Calu3 (cell line): ENCODE measurements at regions not wholly inside any gene's neighbourhood (a gene's known extent, or its start where the extent isn't known, plus 50 kb on each side); places are given as distances from the start of the nearest gene placed in this dataset.

Source experiments
- BruUV-seq: library from RNA; stranded (reverse); fragments of 400-500 nt; replicated peaks from 2 replicates; lab custom pipeline; 2021; lab: Mats Ljungman, UMichigan
- CTCF ChIA-PET: fragments of 300-600 bp; sonication (Branson Sonifier 250); formaldehyde crosslinking; loops from one replicate; lab custom pipeline; 2022; ENCODE audit warnings: antibody characterized with exemption; lab: Charles Lee
- DNase-seq: peaks from one replicate; pipeline ENCODE4 v3.0.0; 2022
- H3K27ac Mint-ChIP-seq: one replicate; pipeline ENCODE4 v1.8.0; 2022; ENCODE audit warnings: mixed read lengths; ENCODE audit not compliant: unreplicated experiment
- H3K27me3 Mint-ChIP-seq: one replicate; pipeline ENCODE4 v1.8.0; 2022; ENCODE audit warnings: mixed read lengths; ENCODE audit not compliant: unreplicated experiment
- H3K36me3 Mint-ChIP-seq: one replicate; pipeline ENCODE4 v1.8.0; 2022; ENCODE audit warnings: mild to moderate bottlenecking, moderate library complexity, mixed read lengths; ENCODE audit not compliant: insufficient read depth, unreplicated experiment
- H3K4me1 Mint-ChIP-seq: one replicate; pipeline ENCODE4 v1.8.0; 2022; ENCODE audit warnings: mild to moderate bottlenecking, low read depth, mixed read lengths; ENCODE audit not compliant: unreplicated experiment
- H3K4me3 Mint-ChIP-seq: one replicate; pipeline ENCODE4 v1.8.0; 2022; ENCODE audit warnings: mild to moderate bottlenecking, low read depth, moderate library complexity, mixed read lengths; ENCODE audit not compliant: unreplicated experiment
- H3K9me3 Mint-ChIP-seq: one replicate; pipeline ENCODE4 v1.8.0; 2022; ENCODE audit warnings: low read depth, mixed read lengths; ENCODE audit not compliant: unreplicated experiment
- intact Hi-C: fragments of 100-400 bp; cut with micrococcal nuclease; formaldehyde crosslinking; loops from one replicate; pipeline ENCODE4 v1.10.0; 2022; ENCODE audit not compliant: unreplicated experiment
- TF ChIP-seq, protein P1 (sequence below): fragments of 200-600 bp; IDR thresholded peaks from one replicate; pipeline ENCODE4 v1.8.0; 2022; ENCODE audit warnings: antibody characterized with exemption; ENCODE audit not compliant: unreplicated experiment

DNA sequence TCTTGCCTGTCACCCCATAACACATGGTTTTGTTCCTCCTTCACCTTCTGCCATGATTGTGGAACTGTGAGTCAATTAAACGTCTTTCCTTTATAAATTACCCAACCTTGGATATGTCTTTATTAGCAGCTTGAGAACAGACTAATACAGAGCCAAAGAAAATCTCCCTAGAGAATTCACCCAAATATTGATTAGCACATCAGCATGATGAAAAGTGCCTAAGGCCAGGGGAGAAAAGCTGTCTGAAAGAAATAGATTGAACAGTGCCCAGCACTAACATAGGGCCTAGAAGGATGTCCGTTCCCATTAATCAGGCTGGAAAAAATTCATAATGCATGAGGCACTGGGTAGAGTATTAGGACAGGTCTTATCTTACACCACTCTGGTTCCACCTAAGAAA is 111.9 kb upstream of the CALN1 start:
- Mint-ChIP-seq H3K36me3 (no peaks in the 10 kb centered on the region), H3K27me3 (no peaks in the 10 kb centered on the region), H3K4me3 (no peak overlapping the region), H3K4me1 (no peaks in the 10 kb centered on the region), H3K27ac (no peak overlapping the region), H3K9me3 (no peaks in the 10 kb centered on the region)
- TF ChIP-seq, protein P1, sequence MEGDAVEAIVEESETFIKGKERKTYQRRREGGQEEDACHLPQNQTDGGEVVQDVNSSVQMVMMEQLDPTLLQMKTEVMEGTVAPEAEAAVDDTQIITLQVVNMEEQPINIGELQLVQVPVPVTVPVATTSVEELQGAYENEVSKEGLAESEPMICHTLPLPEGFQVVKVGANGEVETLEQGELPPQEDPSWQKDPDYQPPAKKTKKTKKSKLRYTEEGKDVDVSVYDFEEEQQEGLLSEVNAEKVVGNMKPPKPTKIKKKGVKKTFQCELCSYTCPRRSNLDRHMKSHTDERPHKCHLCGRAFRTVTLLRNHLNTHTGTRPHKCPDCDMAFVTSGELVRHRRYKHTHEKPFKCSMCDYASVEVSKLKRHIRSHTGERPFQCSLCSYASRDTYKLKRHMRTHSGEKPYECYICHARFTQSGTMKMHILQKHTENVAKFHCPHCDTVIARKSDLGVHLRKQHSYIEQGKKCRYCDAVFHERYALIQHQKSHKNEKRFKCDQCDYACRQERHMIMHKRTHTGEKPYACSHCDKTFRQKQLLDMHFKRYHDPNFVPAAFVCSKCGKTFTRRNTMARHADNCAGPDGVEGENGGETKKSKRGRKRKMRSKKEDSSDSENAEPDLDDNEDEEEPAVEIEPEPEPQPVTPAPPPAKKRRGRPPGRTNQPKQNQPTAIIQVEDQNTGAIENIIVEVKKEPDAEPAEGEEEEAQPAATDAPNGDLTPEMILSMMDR: no peak
- CTCF ChIA-PET: no interaction called here
- intact Hi-C loops: no loop called here
- BruUV-seq: no TSS peak
- no peak for DNase-seq

DNA sequence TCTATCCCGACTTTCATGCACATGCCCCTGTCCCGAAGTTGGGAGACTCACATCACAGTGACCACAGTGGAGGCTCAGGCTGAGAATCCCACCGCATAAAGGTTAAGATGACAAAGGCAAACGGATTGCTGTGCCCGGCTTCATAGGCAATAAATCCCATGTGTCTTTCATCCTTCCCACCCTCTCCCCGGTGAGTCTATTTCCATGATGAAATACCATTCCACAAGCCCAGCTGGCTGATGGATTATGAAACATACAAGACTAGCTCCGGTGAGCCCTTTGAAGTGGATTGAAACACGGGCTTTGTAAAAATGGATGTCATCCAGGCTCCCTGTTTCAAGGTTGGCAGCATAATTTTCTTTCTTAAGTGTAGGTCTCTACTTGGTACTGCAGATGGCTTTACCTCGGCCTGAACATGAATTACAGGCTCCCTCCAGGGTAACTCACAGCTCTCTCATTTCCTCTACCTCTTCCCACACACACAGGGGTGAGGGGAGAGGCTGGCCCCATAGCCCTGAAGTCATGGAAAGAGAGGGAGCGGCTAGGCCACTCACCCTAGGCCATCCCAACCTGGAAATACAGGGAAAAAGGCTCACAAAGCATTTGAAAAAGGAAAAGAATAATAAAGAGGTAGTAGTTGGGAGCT is 92.0 kb upstream of the CALN1 start:
- TF ChIP-seq, protein P1: no peak
- BruUV-seq: no TSS peak
- intact Hi-C loops: no loop called here
- Mint-ChIP-seq H3K4me3 (no peak overlapping the region), H3K27ac (no peak overlapping the region), H3K4me1 (no peaks in the 10 kb centered on the region), H3K27me3 (peaks cover 13% of the 10 kb centered on the region), H3K9me3 (peaks cover 2% of the 10 kb centered on the region), H3K36me3 (no peaks in the 10 kb centered on the region)
- DNase-seq: no peak
- CTCF ChIA-PET: no interaction called here

DNA sequence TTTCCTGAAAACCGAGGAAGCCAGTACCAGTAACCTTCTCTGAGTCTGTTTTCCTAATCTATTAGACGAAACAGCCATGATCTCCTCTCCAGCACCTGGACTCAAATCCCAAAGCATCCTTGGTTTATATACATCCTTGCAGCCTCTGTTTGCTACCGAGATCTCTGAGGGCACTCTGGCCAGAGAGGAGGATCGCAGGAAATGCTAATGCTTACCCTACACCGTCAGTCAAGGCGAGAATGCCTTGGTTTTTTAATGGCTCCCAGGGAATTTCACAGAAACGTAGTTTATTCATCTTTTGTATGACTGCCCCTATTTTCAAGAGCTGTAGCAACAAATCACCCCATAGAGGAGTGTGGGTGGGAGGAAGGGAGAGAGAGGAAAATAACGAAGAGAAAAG is 91.5 kb upstream of the CALN1 start:
- H3K4me3 Mint-ChIP-seq: no peak overlapping the region
- no TSS peak for BruUV-seq
- no peaks in the 10 kb centered on the region for H3K4me1 Mint-ChIP-seq
- CTCF ChIA-PET: no interaction called here
- no peaks in the 10 kb centered on the region for H3K36me3 Mint-ChIP-seq
- peaks cover 2% of the 10 kb centered on the region for H3K9me3 Mint-ChIP-seq
- no peak overlapping the region for H3K27ac Mint-ChIP-seq
- H3K27me3 Mint-ChIP-seq: peaks cover 13% of the 10 kb centered on the region
- no peak for DNase-seq
- TF ChIP-seq, protein P1: no peak
- intact Hi-C loops: no loop called here

DNA sequence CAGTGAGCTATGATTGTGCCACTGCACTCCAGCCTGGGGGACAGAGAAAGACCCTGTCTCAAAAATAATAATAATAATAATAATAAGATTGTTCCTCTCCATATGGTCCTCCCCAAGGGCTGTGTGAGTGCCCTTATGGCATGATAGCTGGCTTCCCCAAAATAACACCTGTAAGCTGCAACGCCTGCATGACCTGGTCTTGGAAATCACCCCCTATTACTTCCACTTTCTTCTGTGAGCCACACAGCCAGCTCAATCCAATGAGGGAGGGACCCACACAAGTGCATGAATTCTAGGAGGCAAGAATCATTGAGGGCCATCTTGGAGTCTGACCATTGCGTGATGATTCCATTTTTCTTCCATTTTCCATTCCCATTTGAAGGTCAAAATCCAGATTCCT is 82.7 kb upstream of the CALN1 start:
- Mint-ChIP-seq H3K4me1 (no peaks in the 10 kb centered on the region), H3K9me3 (peaks cover 2% of the 10 kb centered on the region), H3K27ac (no peak overlapping the region), H3K36me3 (no peaks in the 10 kb centered on the region), H3K4me3 (no peak overlapping the region), H3K27me3 (no peaks in the 10 kb centered on the region)
- intact Hi-C loops: loop anchor here (10.0 kb wide), 1 partner anchor 320 kb away; no protein-coding TSS in a partner anchor
- BruUV-seq: no TSS peak
- TF ChIP-seq, protein P1: no peak
- CTCF ChIA-PET: no interaction called here
- DNase-seq: no peak
